LNCaP clone FGC (cell line): ENCODE measurements at regions not wholly inside any gene's neighbourhood (a gene's known extent, or its start where the extent isn't known, plus 50 kb on each side); places are given as distances from the start of the nearest gene placed in this dataset.

Experiments used
- DNase-seq: peaks from one replicate; pipeline ENCODE4 v3.0.0-alpha.2; 2011; ENCODE audit warnings: low read depth
- H3K4me3 ChIP-seq: 2 replicates; pipeline ENCODE4 v1.5.1; 2011; ENCODE audit warnings: mild to moderate bottlenecking, low read depth, low read length, control low read depth
- CTCF ChIP-seq: IDR thresholded peaks from 2 replicates; pipeline ENCODE4 v1.5.1; 2012; ENCODE audit warnings: mild to moderate bottlenecking; ENCODE audit not compliant: control insufficient read depth, insufficient read depth; ENCODE audit errors: extremely low read depth

- no peak for DNase-seq
- no peak overlapping the region for H3K4me3 ChIP-seq
- TF ChIP-seq CTCF: no peak
Observed at GRCh38 chr10:131398166-131398565, 86.6 kb upstream of the TCERG1L start.

GRCh38 chr10:131399981-131400380 is 88.5 kb upstream of the TCERG1L start:
- no peak for TF ChIP-seq CTCF
- DNase-seq: no peak

GRCh38 chr10:131400513-131400912 is 89.0 kb upstream of the TCERG1L start:
- DNase-seq: no peak
- no peak overlapping the region for H3K4me3 ChIP-seq
- TF ChIP-seq CTCF: no peak

More at GRCh38 chr10:131399981-131400380, 88.5 kb upstream of the TCERG1L start:
- H3K4me3 ChIP-seq: no peak overlapping the region

- TF ChIP-seq CTCF: no peak
- H3K4me3 ChIP-seq: no peak overlapping the region
- no peak for DNase-seq
Observed at GRCh38 chr10:131402771-131403650, 91.5 kb upstream of the TCERG1L start.

- H3K4me3 ChIP-seq: no peak overlapping the region
- TF ChIP-seq CTCF: no peak
- DNase-seq: no peak
Observed at GRCh38 chr10:131403936-131404335, 92.4 kb upstream of the TCERG1L start.

- TF ChIP-seq CTCF: no peak
- H3K4me3 ChIP-seq: no peak overlapping the region
- no peak for DNase-seq
Observed at GRCh38 chr10:131404886-131405285, 93.4 kb upstream of the TCERG1L start.
